Kasumi-1 (cell line): ENCODE measurements at regions not wholly inside any gene's neighbourhood (a gene's known extent, or its start where the extent isn't known, plus 50 kb on each side); places are given as distances from the start of the nearest gene placed in this dataset.

Experiments used
- DNase-seq, 2 experiments: peaks; one replicate each; lab custom pipeline; 2025; lab: John Stamatoyannopoulos, UW

GRCh38 chr5:138665261-138665660 is 88.0 kb upstream of the CTNNA1 start:
- no peak for DNase-seq

- DNase-seq, result no peak
These were observed 88.8 kb upstream of the CTNNA1 start for GRCh38 chr5:138664276-138664943.

DNA sequence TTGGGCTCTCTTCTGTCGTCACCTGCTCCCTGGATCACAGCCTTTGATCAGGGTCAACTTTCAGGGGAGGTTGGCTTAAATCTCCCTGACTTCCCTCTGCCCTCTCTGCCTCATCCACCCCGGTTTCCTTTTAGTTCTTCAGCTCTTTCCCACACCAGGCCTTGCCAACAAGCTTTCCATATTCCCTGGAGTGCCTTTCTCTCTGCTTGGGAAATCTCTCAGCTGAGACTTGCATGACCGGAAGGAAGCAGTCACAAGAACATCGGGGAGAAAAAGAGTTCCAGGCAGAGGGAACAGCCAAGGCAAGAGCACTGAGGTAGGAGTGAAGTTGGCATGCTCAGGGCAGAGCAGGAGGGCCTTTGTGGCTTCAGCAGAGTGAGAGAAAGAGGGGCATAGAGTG is 88.4 kb upstream of the HSPA9 start:
- DNase-seq, result no peak

GRCh38 chr5:138663009-138663408 is 87.8 kb upstream of the HSPA9 start:
- peak; percentile 63 to 67 for DNase-seq

DNA sequence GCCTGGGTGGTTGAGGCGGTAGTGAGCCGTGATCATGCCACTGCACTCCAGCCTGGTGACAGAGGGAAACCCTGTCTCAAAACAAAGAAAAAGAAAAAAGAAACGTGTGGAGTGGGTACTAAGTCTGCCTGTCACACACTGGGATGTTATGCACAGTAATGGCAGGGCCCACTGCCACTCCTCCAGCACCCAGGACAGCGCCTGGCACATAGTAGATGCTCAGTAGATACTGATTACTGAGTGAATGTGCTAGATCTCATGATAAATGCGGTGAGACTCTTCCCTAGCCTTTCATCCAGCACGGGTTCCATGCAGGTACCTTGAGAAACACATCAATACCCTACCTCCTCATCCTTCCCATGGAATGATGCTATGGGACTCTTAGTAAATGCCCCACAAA is 87.4 kb upstream of the HSPA9 start:
- peak; percentile 41 to 52 for DNase-seq

- no peak for DNase-seq
These were observed 86.8 kb upstream of the HSPA9 start for GRCh38 chr5:138661991-138662434.

GRCh38 chr5:138661291-138661960 is 86.2 kb upstream of the HSPA9 start:
- DNase-seq, result peak; percentile 51 to 63

DNA sequence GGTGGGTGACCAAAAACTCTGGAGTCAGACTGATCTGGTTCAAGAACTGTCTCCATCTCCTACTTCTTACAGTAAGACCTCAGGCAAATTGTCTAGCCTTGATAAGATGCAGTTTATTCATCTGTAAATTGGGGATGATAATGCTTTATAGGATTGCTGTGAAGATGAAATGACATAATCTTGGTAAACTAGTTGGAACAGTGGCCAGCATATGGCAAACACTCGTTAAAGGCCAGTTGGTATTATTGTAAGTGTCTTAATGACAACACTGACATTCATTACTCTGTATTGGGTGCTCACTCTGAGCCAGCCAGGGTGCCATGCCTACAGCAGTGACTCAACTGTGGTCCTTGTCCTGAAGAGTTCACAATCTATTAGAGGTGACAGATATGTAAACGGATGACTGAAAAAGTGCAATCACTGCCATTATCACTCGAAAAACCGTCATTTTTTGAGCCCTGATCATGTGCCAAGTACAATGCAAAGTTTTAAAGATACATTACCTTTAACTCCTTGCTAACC is 84.9 kb upstream of the HSPA9 start:
- DNase-seq, result no peak

- no peak for DNase-seq
These were observed 84.4 kb upstream of the HSPA9 start for GRCh38 chr5:138659561-138659960.

- no peak for DNase-seq
These were observed 83.9 kb upstream of the HSPA9 start for GRCh38 chr5:138659121-138659520.

DNA sequence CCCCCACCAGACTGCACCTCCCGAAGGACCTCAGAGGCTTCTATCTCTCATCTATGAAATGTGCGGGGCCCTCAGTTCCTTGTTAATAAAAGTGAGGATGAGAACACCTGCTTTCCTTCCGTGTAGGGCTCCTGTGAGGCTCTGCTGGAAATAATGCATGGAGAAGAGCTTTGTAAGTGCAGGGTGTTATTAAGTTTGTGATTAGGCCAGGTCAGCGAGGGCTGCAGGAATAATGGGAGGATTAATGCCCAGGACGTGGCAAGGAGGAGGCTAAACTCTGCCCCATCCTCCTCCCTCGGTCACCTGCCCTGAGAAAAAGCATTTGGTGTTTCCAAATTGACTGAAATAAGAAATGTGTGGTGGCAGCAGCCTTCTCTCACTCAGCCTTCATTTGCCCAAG is 83.5 kb upstream of the HSPA9 start:
- DNase-seq, result no peak

GRCh38 chr5:138657360-138657759 is 82.2 kb upstream of the HSPA9 start:
- DNase-seq, result no peak

- no peak for DNase-seq
These were observed 81.7 kb upstream of the HSPA9 start for GRCh38 chr5:138656916-138657315.

DNA sequence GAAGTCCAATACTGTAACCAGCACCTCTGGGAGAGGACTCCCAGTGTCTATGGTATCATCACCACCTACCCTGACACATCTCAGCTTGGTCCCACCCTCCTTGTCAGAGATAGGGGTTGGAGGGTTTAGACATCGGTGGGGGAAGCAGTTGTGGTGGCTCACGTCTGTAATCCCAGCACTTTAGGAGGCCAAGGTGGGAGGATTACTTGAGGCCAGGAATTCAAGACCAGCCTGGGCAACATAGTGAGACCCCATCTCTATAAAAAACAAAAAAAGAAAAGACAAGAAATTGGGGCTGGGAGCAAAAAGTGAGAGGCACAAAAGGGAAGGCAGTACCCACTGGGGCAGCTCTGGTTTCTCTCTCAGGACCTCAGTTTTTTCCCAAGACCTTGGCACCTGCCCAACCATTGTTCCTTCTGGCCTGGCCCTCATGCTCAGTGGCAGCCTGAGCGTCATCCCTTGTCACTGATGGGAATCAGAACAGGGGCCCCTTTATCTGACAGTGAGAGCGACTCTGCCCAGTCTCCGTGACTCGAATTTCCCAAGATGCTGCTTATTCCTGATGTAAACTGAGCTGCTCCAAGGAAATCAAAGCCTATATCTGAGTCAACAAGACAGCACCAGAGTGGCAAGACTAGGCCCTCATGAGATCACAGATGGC is 80.5 kb upstream of the HSPA9 start:
- DNase-seq, result no peak

DNA sequence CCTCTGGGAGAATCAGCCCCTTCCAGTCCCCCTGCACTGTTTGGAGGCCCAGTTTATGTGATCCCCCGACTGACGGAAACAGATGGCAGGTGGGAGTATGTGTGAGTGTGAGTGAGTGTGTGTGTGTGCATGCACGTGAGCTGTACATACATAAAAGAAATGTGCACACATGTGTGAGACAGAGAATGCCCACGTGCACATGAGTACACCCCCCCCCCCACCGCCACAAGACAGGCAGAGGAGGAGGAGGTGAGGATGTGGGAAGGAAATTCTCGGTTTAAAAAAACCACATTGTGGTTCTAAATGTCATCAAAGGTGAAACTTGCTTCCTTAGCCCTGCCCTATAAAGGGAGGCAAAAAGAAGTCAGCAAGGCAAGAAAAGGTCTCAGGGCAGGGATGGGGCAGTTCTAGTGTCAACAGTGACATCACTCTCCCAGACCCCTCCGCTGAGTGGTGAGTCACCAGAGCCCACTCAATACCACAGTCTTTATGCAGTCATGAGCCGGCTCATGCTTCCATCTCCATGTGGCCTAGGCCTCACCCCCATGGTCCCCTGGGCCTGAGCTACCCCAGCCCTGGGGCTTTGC is 79.2 kb upstream of the HSPA9 start:
- peak; percentile 59 to 66 for DNase-seq

GRCh38 chr5:138653502-138653901 is 78.3 kb upstream of the HSPA9 start:
- peak; percentile 44 to 59 for DNase-seq

DNA sequence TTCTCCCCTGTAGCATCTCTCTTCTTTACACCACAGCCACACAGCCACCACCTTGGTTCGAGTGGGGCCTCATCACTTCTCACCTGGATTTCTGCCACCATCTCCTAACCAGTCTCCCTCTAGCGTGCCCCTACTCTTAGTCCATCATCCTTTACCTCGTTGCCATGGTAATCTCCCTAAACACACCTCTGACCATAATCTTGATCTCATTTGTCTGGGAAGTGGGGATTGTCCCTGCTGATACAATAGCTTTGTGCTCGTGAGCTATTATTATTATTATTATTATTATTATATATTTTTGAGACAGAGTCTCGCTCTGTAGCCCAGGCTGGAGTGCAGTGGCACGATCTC is 76.5 kb upstream of the HSPA9 start:
- DNase-seq, result no peak

- DNase-seq, result no peak
These were observed 76.0 kb upstream of the HSPA9 start for GRCh38 chr5:138651058-138651766.

DNA sequence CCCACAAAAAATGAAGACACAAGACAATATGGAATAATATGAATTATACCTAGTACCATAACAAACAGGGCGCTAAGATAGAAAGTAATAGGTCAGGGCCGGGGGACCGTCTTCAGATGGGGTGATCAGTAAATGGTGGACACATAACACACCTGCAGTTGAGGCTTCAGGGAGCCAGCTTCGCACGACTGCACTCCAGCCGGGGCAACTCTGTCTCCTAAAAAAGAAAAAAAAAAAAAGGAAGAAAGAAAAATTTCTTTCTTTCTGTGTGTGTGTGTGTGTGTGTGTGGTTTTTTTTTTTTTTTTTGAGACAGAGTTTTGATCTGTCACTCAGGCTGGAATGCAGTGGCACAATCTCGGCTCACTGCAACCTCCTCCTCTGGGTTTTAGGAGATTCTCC is 75.0 kb upstream of the HSPA9 start:
- no peak for DNase-seq

DNA sequence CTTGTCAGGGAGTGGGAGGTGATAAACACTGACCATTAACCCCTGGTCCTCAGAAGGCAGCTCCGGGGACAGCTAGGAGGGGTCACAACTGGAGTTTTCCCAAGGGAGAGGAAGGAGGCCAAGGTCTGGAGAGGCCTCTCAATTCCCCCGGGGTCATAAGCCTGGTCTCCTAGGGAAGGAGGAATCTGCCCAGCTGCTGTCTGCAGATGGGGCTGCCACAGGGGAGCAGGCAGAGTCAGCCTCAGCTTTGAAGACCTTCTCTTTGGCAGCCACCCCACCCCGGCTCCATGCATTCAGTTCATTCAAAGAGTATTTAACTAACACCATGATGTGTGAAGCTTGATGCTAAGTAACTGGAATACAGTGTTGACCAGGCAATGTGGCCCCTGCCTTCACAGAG is 74.6 kb upstream of the HSPA9 start:
- no peak for DNase-seq

GRCh38 chr5:138649316-138649720 is 74.1 kb upstream of the HSPA9 start:
- no peak for DNase-seq

- no peak for DNase-seq
These were observed 73.6 kb upstream of the HSPA9 start for GRCh38 chr5:138648841-138649240.
